ENCODE measurements at regions not wholly inside any gene's neighbourhood (a gene's known extent, or its start where the extent isn't known, plus 50 kb on each side); places are given as distances from the start of the nearest gene placed in this dataset.

DNA sequence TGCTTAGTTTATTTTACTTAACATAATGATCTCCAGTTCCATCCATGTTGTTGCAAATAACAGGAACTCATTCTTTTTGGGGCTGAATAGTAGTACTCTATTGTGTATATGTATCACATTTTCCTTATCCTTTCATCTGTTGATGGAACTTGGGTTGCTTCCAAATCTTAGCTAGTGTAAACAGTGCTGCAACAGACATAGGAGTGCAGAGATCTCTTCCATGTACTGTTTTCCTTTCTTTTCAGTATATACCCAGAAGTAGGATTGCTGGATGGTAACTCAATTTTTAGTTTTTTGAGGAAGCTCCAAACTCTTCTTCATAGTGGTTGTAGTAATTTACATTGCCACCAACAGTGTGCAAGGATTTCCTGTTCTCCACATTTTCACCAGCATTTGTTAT lies 138.8 kb upstream of the POC5 start:
- H3K27me3 ChIP-seq, result no peaks in the 10 kb centered on the region
- intact Hi-C loops (cut with DNase I), result no loop called here
- TF ChIP-seq CTCF (IDR thresholded peaks at IDR 0.05) (no peak), POLR2A (IDR thresholded peaks at IDR 0.05) (no peak)
- H3K36me3 ChIP-seq (replicated peaks in 1 of 2; ENCODE audit: insufficient read depth in 1 of 2, low read depth in 2 of 2), result no peaks in the 10 kb centered on the region
- H3K4me1 ChIP-seq, result no peaks in the 10 kb centered on the region
- H3K4me3 ChIP-seq, result no peak overlapping the region
- H3K27ac ChIP-seq, result no peak overlapping the region
- DNase-seq, result no peak
- H3K9me3 ChIP-seq, result no peaks in the 10 kb centered on the region
- no peak for ATAC-seq

GRCh38 chr5:75848077-75848476 lies 130.8 kb upstream of the POC5 start:
- Histone ChIP-seq H3K4me3 (no peak overlapping the region), H3K36me3 (replicated peaks in 1 of 2; ENCODE audit: insufficient read depth in 1 of 2, low read depth in 2 of 2) (no peaks in the 10 kb centered on the region), H3K27me3 (no peaks in the 10 kb centered on the region), H3K27ac (no peak overlapping the region), H3K4me1 (no peaks in the 10 kb centered on the region), H3K9me3 (no peaks in the 10 kb centered on the region)
- intact Hi-C loops (cut with DNase I), result no loop called here
- DNase-seq (no peak), ATAC-seq (no peak)
- WGBS, 2 donors, result 75 to 100% methylated on average over 1 of the region's 1 CpG
- no peak for TF ChIP-seq CTCF (IDR thresholded peaks at IDR 0.05)
- no peak for TF ChIP-seq POLR2A (IDR thresholded peaks at IDR 0.05)

DNA sequence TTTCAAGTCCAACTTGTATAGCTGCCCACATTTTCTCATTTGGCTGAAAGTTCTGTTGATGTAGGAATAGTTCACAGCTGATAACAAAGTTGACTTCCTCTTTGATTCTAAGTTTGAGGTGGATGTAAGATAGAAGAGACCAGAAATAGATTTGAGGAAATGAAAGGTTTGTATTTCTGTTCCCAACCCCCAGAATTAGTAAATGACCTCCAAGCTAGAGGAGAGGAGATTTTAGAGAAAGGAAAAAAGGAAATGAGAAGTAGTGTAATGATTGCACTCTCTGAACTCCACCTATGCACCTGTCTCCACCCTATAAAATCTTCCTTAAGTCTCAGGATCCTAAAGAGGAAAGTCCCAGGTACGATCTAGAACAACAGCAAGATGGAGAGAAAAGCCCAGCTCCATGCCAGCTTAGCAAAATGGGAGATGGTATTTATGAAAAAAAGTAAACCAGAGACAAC lies 130.4 kb upstream of the POC5 start:
- WGBS, 2 donors, result 67 to 68% methylated on average over 1 of the region's 1 CpG
- TF ChIP-seq POLR2A (IDR thresholded peaks at IDR 0.05) (no peak), CTCF (IDR thresholded peaks at IDR 0.05) (no peak)
- Histone ChIP-seq H3K27me3 (no peaks in the 10 kb centered on the region), H3K9me3 (no peaks in the 10 kb centered on the region), H3K27ac (no peak overlapping the region), H3K36me3 (replicated peaks in 1 of 2; ENCODE audit: insufficient read depth in 1 of 2, low read depth in 2 of 2) (no peaks in the 10 kb centered on the region), H3K4me1 (no peaks in the 10 kb centered on the region), H3K4me3 (no peak overlapping the region)
- ATAC-seq (no peak), DNase-seq (no peak)
- intact Hi-C loops (cut with DNase I), result no loop called here

- Histone ChIP-seq H3K27me3 (no peaks in the 10 kb centered on the region), H3K27ac (no peak overlapping the region), H3K36me3 (replicated peaks in 1 of 2; ENCODE audit: insufficient read depth in 1 of 2, low read depth in 2 of 2) (no peaks in the 10 kb centered on the region), H3K4me1 (no peaks in the 10 kb centered on the region), H3K4me3 (no peak overlapping the region), H3K9me3 (no peaks in the 10 kb centered on the region)
- ATAC-seq, result no peak
- TF ChIP-seq POLR2A (IDR thresholded peaks at IDR 0.05), result no peak
- no peak for TF ChIP-seq CTCF (IDR thresholded peaks at IDR 0.05)
- 85 to 96% methylated on average over 2 of the region's 2 CpGs for WGBS, 2 donors
- intact Hi-C loops (cut with DNase I), result no loop called here
- DNase-seq, result no peak
These were observed 127.1 kb upstream of the POC5 start for GRCh38 chr5:75844301-75844700.

DNA sequence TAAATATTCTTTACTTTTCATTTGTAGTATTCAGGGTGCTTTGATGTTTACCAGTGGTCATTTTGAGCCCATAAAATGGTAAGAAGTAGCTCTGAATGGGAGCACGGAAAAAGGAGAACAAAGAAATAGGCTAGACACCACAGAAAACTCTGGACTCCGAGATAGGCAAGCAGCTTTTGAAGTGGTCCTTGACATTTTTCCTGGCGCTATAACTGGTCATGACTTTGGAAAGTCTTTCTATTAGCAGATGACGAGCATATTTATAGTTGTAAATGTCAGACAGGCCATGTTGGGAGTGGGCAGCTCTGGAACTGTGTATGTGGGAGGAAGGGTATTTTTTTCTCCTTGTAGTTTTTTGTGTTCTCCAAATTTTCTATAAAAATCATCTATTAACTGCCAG lies 126.1 kb upstream of the POC5 start:
- no peak overlapping the region for H3K4me3 ChIP-seq
- H3K27ac ChIP-seq, result no peak overlapping the region
- H3K4me1 ChIP-seq, result no peaks in the 10 kb centered on the region
- no peak for DNase-seq
- no peaks in the 10 kb centered on the region for H3K27me3 ChIP-seq
- WGBS, 2 donors, result 64 to 65% methylated on average over 4 of the region's 4 CpGs
- no peaks in the 10 kb centered on the region for H3K9me3 ChIP-seq
- TF ChIP-seq POLR2A (IDR thresholded peaks at IDR 0.05) (no peak), CTCF (IDR thresholded peaks at IDR 0.05) (no peak)
- ATAC-seq, result no peak
- H3K36me3 ChIP-seq (replicated peaks in 1 of 2; ENCODE audit: insufficient read depth in 1 of 2, low read depth in 2 of 2), result no peaks in the 10 kb centered on the region
- intact Hi-C loops (cut with DNase I), result no loop called here

Data from body of pancreas (tissue), 4 donors.